Peyer's patch (tissue), 4 donors: ENCODE measurements at regions not wholly inside any gene's neighbourhood (a gene's known extent, or its start where the extent isn't known, plus 50 kb on each side); places are given as distances from the start of the nearest gene placed in this dataset.

ENCODE experiments used
- DNase-seq, 3 donors: peaks; one replicate each; pipeline ENCODE4 v3.0.0-alpha.2; 2017 to 2019
- H3K27ac ChIP-seq, 4 donors: fragments of 200-600 bp; sonication (generic); one replicate each; pipeline ENCODE4 v1.5.1; 2016 to 2019
- H3K27me3 ChIP-seq, 2 donors: fragments of 200-600 bp; sonication (generic); one replicate each; pipeline ENCODE4 v1.5.1; 2019
- H3K36me3 ChIP-seq, 3 donors: fragments of 200-600 bp; sonication (generic); one replicate each; pipeline ENCODE4 v1.5.1; 2016 to 2019
- H3K4me1 ChIP-seq, 4 donors: fragments of 200-600 bp; sonication (generic); one replicate each; pipeline ENCODE4 v1.5.1; 2016 to 2019
- H3K4me3 ChIP-seq, 4 donors: fragments of 200-600 bp; sonication (generic); 1 replicate in 3 of 4; 2 replicates in 1 of 4; pipeline ENCODE4 v1.5.1; 2016 to 2019; ENCODE audit warnings: mild to moderate bottlenecking in 1 of 4
- H3K9me3 ChIP-seq, 4 donors: fragments of 200-600 bp; sonication (generic); one replicate each; pipeline ENCODE4 v1.5.1; 2016 to 2019; ENCODE audit warnings: mild to moderate bottlenecking in 1 of 4
- CTCF ChIP-seq, 6 experiments: fragments of 450-650 bp in 4 of 6; fragments of 200-600 bp in 2 of 6; sonication (generic) in 1 of 6; IDR thresholded peaks; one replicate each; pipeline ENCODE4 v1.5.1; 2017 to 2019; ENCODE audit warnings: antibody characterized with exemption in 6 of 6, mild to moderate bottlenecking in 3 of 6, moderate library complexity in 1 of 6
- POLR2A ChIP-seq, 2 donors: fragments of 450-650 bp; IDR thresholded peaks; one replicate each; pipeline ENCODE4 v1.5.1; 2017; ENCODE audit warnings: antibody characterized with exemption in 2 of 2, mild to moderate bottlenecking in 2 of 2, moderate library complexity in 2 of 2

- Histone ChIP-seq H3K4me1 (no peaks in the 10 kb centered on the region), H3K27ac (peak overlapping the region in 1 of 4 donors; percentile 3), H3K36me3 (peaks cover 0 to 33% (median 0%) of the 10 kb centered on the region in 3 donors), H3K9me3 (no peaks in the 10 kb centered on the region), H3K27me3 (no peaks in the 10 kb centered on the region), H3K4me3 (no peak overlapping the region)
- no peak for TF ChIP-seq CTCF (IDR thresholded peaks at IDR 0.05)
- DNase-seq = no peak
Observed at GRCh38 chr12:124443931-124444712, 123.3 kb downstream of the NCOR2 start.

GRCh38 chr12:124442772-124443445 is 124.5 kb downstream of the NCOR2 start:
- Histone ChIP-seq H3K27me3 (no peaks in the 10 kb centered on the region), H3K4me3 (no peak overlapping the region), H3K9me3 (no peaks in the 10 kb centered on the region), H3K36me3 (peaks cover 0 to 28% (median 0%) of the 10 kb centered on the region in 3 donors), H3K4me1 (no peaks in the 10 kb centered on the region), H3K27ac (peak overlapping the region in 1 of 4 donors; percentile 57)
- TF ChIP-seq POLR2A (IDR thresholded peaks at IDR 0.05) (no peak), CTCF (IDR thresholded peaks at IDR 0.05) (no peak)
- DNase-seq = no peak

GRCh38 chr12:124442281-124442680 is 125.1 kb downstream of the NCOR2 start:
- Histone ChIP-seq H3K4me1 (no peaks in the 10 kb centered on the region), H3K27ac (peak overlapping the region in 2 of 4 donors; percentile 2 to 57), H3K27me3 (no peaks in the 10 kb centered on the region), H3K9me3 (no peaks in the 10 kb centered on the region), H3K4me3 (no peak overlapping the region), H3K36me3 (peaks cover 0 to 27% (median 0%) of the 10 kb centered on the region in 3 donors)
- TF ChIP-seq POLR2A (IDR thresholded peaks at IDR 0.05) (no peak), CTCF (IDR thresholded peaks at IDR 0.05) (no peak)
- no peak for DNase-seq

- no peak for DNase-seq
- H3K36me3 ChIP-seq = peaks cover 0 to 27% (median 0%) of the 10 kb centered on the region in 3 donors
- peak overlapping the region in 2 of 4 donors; percentile 2 to 57 for H3K27ac ChIP-seq
Observed at GRCh38 chr12:124441443-124442194, 125.8 kb downstream of the NCOR2 start.

More at GRCh38 chr12:124441443-124442194, 125.8 kb downstream of the NCOR2 start:
- no peaks in the 10 kb centered on the region for H3K27me3 ChIP-seq
- H3K4me1 ChIP-seq = no peaks in the 10 kb centered on the region
- no peaks in the 10 kb centered on the region for H3K9me3 ChIP-seq
- TF ChIP-seq CTCF (IDR thresholded peaks at IDR 0.05) (no peak), POLR2A (IDR thresholded peaks at IDR 0.05) (no peak)
- H3K4me3 ChIP-seq = no peak overlapping the region
